NT2/D1 (cell line): ENCODE measurements at regions not wholly inside any gene's neighbourhood (a gene's known extent, or its start where the extent isn't known, plus 50 kb on each side); places are given as distances from the start of the nearest gene placed in this dataset.
"Not testable (repeated sequence)": the region's sequence is repeated elsewhere in the genome, so short reads cannot be mapped to it uniquely, and the experiment has no call there.

Experiments used
- SUZ12 ChIP-seq: IDR thresholded peaks from 2 replicates; pipeline ENCODE4 v1.6.1; 2011; ENCODE audit not compliant: insufficient read length, insufficient read depth; ENCODE audit errors: extremely low read depth
- YY1 ChIP-seq: IDR thresholded peaks from 2 replicates; pipeline ENCODE4 v1.6.1; 2011; ENCODE audit not compliant: insufficient read length, insufficient read depth
- ZNF274 ChIP-seq: IDR thresholded peaks from 2 replicates; pipeline ENCODE4 v1.6.1; 2011; ENCODE audit warnings: mild to moderate bottlenecking, low read depth, low read length

GRCh38 chr18:53821141-53821540 lies 403.3 kb downstream of the MBD2 start:
- TF ChIP-seq SUZ12, ZNF274, YY1: not testable (repeated sequence)
